Urothelium cell line (cell line): ENCODE measurements at regions not wholly inside any gene's neighbourhood (a gene's known extent, or its start where the extent isn't known, plus 50 kb on each side); places are given as distances from the start of the nearest gene placed in this dataset.

ENCODE experiments used
- DNase-seq: peaks from one replicate; pipeline ENCODE4 v3.0.0; 2011; ENCODE audit warnings: low spot score, mixed read lengths
- FAIRE-seq: peaks from 2 replicates; lab custom pipeline; 2011; peaks lifted over from hg19 to GRCh38; lab: Jason Lieb, UNC

- no peak for FAIRE-seq
- no peak for DNase-seq
Observed at GRCh38 chr2:44116319-44116718, 52.4 kb upstream of the PPM1B start.

- FAIRE-seq (no peak), DNase-seq (no peak)
Observed at GRCh38 chr2:44118257-44118656, 50.4 kb upstream of the PPM1B start.
